Epithelial cell of esophagus (primary cell): ENCODE measurements at regions not wholly inside any gene's neighbourhood (a gene's known extent, or its start where the extent isn't known, plus 50 kb on each side); places are given as distances from the start of the nearest gene placed in this dataset.
"Not testable (repeated sequence)": the region's sequence is repeated elsewhere in the genome, so short reads cannot be mapped to it uniquely, and the experiment has no call there.

Experiments used
- DNase-seq: peaks from one replicate; pipeline ENCODE4 v3.0.0; 2010; ENCODE audit warnings: low read depth
- H3K4me3 ChIP-seq: 2 replicates; pipeline ENCODE4 v1.5.1; 2011; ENCODE audit warnings: mild to moderate bottlenecking, low read length, control low read depth
- TF ChIP-seq, protein P1 (sequence below): IDR thresholded peaks from 2 replicates; pipeline ENCODE4 v1.5.1; 2011; ENCODE audit warnings: low read depth, mild to moderate bottlenecking, low read length, control low read depth, inconsistent platforms; ENCODE audit not compliant: insufficient read depth; ENCODE audit errors: missing control alignments

DNA sequence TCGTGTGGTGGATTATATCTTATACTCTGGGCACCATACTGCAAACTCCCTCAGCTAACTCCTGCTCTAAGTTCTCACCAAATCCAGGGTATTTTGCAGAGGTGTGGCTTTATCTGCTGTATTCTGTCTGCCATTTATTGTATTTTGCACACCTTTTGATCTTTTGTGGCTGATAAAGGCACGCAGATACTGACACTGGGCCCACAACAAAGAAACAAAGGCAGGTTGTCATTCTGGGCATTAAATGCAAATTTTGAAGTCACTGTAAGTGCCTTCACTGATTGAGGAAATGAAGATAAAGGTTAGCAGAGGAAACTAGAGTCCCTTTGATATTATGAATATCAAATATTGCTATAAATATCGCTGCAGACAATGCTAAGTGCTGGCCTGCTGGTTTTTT, 265.8 kb upstream of the MEIS1 start:
- DNase-seq, result no peak
- TF ChIP-seq, protein P1, sequence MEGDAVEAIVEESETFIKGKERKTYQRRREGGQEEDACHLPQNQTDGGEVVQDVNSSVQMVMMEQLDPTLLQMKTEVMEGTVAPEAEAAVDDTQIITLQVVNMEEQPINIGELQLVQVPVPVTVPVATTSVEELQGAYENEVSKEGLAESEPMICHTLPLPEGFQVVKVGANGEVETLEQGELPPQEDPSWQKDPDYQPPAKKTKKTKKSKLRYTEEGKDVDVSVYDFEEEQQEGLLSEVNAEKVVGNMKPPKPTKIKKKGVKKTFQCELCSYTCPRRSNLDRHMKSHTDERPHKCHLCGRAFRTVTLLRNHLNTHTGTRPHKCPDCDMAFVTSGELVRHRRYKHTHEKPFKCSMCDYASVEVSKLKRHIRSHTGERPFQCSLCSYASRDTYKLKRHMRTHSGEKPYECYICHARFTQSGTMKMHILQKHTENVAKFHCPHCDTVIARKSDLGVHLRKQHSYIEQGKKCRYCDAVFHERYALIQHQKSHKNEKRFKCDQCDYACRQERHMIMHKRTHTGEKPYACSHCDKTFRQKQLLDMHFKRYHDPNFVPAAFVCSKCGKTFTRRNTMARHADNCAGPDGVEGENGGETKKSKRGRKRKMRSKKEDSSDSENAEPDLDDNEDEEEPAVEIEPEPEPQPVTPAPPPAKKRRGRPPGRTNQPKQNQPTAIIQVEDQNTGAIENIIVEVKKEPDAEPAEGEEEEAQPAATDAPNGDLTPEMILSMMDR, result no peak
- no peak overlapping the region for H3K4me3 ChIP-seq

DNA sequence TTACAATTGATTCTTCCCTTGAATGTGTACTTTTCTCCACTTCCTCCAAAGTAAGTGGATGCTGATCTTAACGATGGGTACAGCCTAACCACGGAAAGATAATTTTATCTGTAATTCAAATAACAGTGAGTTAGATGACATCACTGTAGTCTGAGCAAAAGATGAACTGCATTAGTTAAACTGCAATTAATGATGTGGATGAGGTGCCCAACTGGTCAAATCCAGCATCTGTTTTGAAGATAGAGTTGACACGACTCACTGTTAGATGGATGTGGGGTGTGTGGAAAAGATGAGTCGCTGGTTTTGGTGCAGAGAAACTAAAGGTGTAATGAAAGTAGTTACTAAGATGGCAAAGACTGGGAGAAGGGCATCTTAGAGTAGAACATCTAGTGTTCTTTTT, 270.5 kb upstream of the MEIS1 start:
- TF ChIP-seq, protein P1, result no peak
- no peak overlapping the region for H3K4me3 ChIP-seq
- peak; percentile 2 for DNase-seq

DNA sequence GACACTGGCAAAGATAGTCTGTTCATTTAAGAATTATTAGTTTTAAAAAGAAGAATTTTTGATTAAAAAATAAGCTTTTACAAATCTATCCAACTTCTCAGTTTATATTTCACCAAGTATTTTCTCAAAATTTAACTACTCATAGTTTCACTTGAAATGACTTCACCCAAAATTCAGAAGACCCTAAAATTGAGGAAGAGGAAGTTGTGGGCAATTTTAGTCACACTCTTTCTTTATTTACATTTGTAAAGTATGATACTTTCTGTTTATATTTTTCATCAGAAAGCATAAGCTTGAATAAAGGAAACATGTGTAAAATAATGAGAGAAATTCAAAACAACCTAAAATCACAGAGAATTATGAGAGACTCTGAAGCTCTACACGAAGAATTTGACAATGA, 278.8 kb upstream of the MEIS1 start:
- no peak overlapping the region for H3K4me3 ChIP-seq
- TF ChIP-seq, protein P1, result no peak
- DNase-seq, result no peak

DNA sequence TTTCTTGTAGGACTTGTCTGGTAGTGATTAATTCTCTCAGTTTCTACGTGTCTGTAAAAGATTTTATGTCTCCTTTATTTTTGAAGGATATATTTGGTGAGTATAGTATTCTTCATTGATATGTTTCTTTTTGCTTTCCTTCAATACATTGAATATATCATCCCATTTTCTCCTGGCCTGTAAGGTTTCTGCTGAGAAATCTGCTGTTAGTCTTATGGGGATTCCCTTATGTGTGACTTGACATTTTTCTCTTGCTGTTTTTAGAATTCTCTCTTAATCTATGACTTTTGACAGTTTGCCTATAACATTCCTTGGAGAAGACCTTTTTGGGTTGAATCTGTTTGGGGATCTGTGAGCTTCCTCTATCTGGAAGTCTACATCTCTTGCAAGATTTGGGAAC, 281.0 kb upstream of the MEIS1 start:
- TF ChIP-seq, protein P1, result no peak
- no peak overlapping the region for H3K4me3 ChIP-seq
- DNase-seq, result no peak

DNA sequence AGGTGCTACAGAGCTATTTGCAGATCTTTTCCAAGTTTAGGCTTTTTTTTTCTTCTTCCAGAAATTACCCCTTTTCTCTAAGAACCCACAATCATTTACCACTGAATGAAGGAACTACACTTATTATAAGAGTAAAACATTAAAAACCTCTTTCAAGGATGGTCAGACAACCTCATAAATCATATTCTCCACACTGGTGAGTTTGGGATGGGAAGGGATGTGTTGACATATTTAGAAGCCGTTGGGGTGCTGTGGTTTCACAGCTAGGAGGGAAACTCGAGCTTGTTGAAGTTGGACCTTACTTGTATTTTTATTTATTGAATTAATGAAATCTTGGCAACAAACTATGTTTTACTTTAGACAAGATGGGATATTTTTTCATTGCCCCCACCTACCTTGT, 289.4 kb upstream of the MEIS1 start:
- DNase-seq, result no peak
- TF ChIP-seq, protein P1, result no peak
- H3K4me3 ChIP-seq, result no peak overlapping the region

DNA sequence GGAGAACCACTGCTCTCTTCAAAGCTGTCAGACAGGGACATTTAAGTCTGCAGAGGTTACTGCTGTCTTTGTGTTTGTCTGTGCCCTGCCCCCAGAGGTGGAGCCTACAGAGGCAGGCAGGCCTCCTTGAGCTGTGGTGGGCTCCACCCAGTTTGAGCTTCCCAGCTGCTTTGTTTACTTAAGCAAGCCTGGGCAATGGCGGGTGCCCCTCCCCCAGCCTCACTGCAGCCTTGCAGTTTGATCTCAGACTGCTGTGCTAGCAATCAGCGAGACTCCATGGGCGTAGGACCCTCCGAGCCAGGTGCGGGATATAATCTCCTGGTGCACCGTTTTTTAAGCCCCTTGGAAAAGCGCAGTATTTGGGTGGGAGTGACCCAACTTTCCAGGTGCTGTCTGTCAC, 290.6 kb upstream of the MEIS1 start:
- not testable (repeated sequence) for DNase-seq, H3K4me3 ChIP-seq

DNA sequence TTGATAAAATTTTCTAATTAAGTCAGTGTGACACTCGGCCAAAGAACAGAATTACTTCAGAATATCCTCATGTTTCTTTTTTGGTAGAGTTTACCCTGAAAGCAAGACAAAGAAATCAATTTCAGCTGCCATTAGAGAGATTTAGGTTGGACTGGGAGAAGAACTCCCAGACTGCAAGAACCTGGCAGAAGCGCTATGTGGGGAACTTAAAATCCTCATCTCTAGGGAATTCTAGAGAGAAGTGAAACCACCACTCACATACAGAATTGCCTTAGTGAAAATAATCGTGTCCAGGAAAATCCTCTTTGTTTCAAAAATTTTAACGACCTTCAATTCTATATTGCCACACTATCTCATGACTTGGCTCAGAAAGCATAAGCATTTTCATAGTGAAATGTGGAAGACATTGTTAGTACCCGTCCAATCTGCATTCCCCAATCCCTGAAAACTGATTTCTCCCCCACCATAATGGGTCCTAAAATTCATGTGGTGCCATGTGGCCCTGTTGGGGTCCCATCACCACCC, 297.3 kb upstream of the MEIS1 start:
- no peak for DNase-seq
- H3K4me3 ChIP-seq, result no peak overlapping the region
- TF ChIP-seq, protein P1, result no peak
